HFFc6 (cell line): ENCODE measurements at regions not wholly inside any gene's neighbourhood (a gene's known extent, or its start where the extent isn't known, plus 50 kb on each side); places are given as distances from the start of the nearest gene placed in this dataset.

Experiments
- DNase-seq: peaks from one replicate; pipeline ENCODE4 v3.0.0-alpha.2; 2018
- H3K27ac Mint-ChIP-seq: 2 replicates; pipeline ENCODE4 v1.8.0; 2020; ENCODE audit warnings: mild to moderate bottlenecking, mixed read lengths
- H3K27me3 Mint-ChIP-seq: 2 replicates; pipeline ENCODE4 v1.8.0; 2021; ENCODE audit warnings: mild to moderate bottlenecking, moderate library complexity, mixed read lengths; ENCODE audit not compliant: insufficient read depth
- H3K36me3 Mint-ChIP-seq: 2 replicates; pipeline ENCODE4 v1.8.0; 2021; ENCODE audit warnings: low read depth, mixed read lengths
- H3K4me1 Mint-ChIP-seq: 2 replicates; pipeline ENCODE4 v1.8.0; 2020; ENCODE audit warnings: low read depth, mixed read lengths
- H3K4me3 Mint-ChIP-seq: 2 replicates; pipeline ENCODE4 v1.8.0; 2020; ENCODE audit warnings: mild to moderate bottlenecking, moderate library complexity, mixed read lengths
- H3K9me3 Mint-ChIP-seq: 2 replicates; pipeline ENCODE4 v1.8.0; 2020; ENCODE audit warnings: mild to moderate bottlenecking, mixed read lengths
- CTCF ChIP-seq: fragments of 200-600 bp; sonication (generic); IDR thresholded peaks from 2 replicates; pipeline ENCODE4 v1.5.0; 2021; ENCODE audit warnings: antibody characterized with exemption, mild to moderate bottlenecking

- no peak overlapping the region for H3K4me3 Mint-ChIP-seq
- H3K4me1 Mint-ChIP-seq: no peaks in the 10 kb centered on the region
- peaks cover 5% of the 10 kb centered on the region for H3K27me3 Mint-ChIP-seq
- H3K36me3 Mint-ChIP-seq: no peaks in the 10 kb centered on the region
- H3K27ac Mint-ChIP-seq: no peak overlapping the region
- DNase-seq: no peak
- no peak for TF ChIP-seq CTCF
- H3K9me3 Mint-ChIP-seq: no peaks in the 10 kb centered on the region; the same call in 1 of the 2 replicates
These were observed 94.2 kb downstream of the AIPL1 start for GRCh38 chr17:6340708-6341107.

GRCh38 chr17:6334386-6334785, 100.5 kb downstream of the AIPL1 start:
- Mint-ChIP-seq H3K27ac (no peak overlapping the region), H3K36me3 (no peaks in the 10 kb centered on the region), H3K4me1 (no peaks in the 10 kb centered on the region), H3K9me3 (no peaks in the 10 kb centered on the region), H3K27me3 (no peaks in the 10 kb centered on the region; the same call in 1 of the 2 replicates), H3K4me3 (no peak overlapping the region)
- TF ChIP-seq CTCF: no peak
- no peak for DNase-seq

GRCh38 chr17:6330936-6331335, 104.0 kb downstream of the AIPL1 start:
- Mint-ChIP-seq H3K9me3 (peaks cover 4% of the 10 kb centered on the region; the same call in 1 of the 2 replicates), H3K36me3 (no peaks in the 10 kb centered on the region), H3K4me1 (no peaks in the 10 kb centered on the region), H3K27ac (no peak overlapping the region), H3K27me3 (peaks cover 2% of the 10 kb centered on the region), H3K4me3 (no peak overlapping the region)
- DNase-seq: no peak
- no peak for TF ChIP-seq CTCF

- Mint-ChIP-seq H3K4me3 (no peak overlapping the region), H3K27me3 (peaks cover 2% of the 10 kb centered on the region), H3K9me3 (peaks cover 5% of the 10 kb centered on the region; the same call in 1 of the 2 replicates), H3K4me1 (no peaks in the 10 kb centered on the region), H3K27ac (no peak overlapping the region), H3K36me3 (no peaks in the 10 kb centered on the region)
- DNase-seq: no peak
- TF ChIP-seq CTCF: no peak
These were observed 106.6 kb downstream of the AIPL1 start for GRCh38 chr17:6328279-6328678.

GRCh38 chr17:6327007-6327406, 107.9 kb downstream of the AIPL1 start:
- TF ChIP-seq CTCF: no peak
- Mint-ChIP-seq H3K9me3 (peaks cover 5% of the 10 kb centered on the region; the same call in 1 of the 2 replicates), H3K36me3 (no peaks in the 10 kb centered on the region), H3K27ac (no peak overlapping the region), H3K27me3 (peaks cover 2% of the 10 kb centered on the region), H3K4me3 (no peak overlapping the region), H3K4me1 (no peaks in the 10 kb centered on the region)
- no peak for DNase-seq

- no peak for DNase-seq
- H3K4me3 Mint-ChIP-seq: no peak overlapping the region
- H3K27me3 Mint-ChIP-seq: peaks cover 4% of the 10 kb centered on the region
- no peak for TF ChIP-seq CTCF
- H3K36me3 Mint-ChIP-seq: no peaks in the 10 kb centered on the region
- H3K9me3 Mint-ChIP-seq: peaks cover 5% of the 10 kb centered on the region; the same call in 1 of the 2 replicates
- H3K27ac Mint-ChIP-seq: no peak overlapping the region
- H3K4me1 Mint-ChIP-seq: no peaks in the 10 kb centered on the region
These were observed 108.4 kb downstream of the AIPL1 start for GRCh38 chr17:6326483-6326882.
